Panc1 (cell line): ENCODE measurements at regions not wholly inside any gene's neighbourhood (a gene's known extent, or its start where the extent isn't known, plus 50 kb on each side); places are given as distances from the start of the nearest gene placed in this dataset.

ENCODE experiments used
- ATAC-seq: fragments of 200-7000 bp; cut with Tn5 transposase; 2 replicates; pipeline ENCODE4 v1.9.1; 2020; ENCODE audit warnings: mild to moderate bottlenecking, moderate library complexity
- BruUV-seq: library from RNA; stranded (reverse); fragments of 400-500 nt; replicated peaks from 2 replicates; lab custom pipeline; 2021; lab: Mats Ljungman, UMichigan
- CTCF ChIA-PET: fragments of 300-600 bp; sonication (Branson Sonifier 250); formaldehyde crosslinking; loops from one replicate; lab custom pipeline; 2022; ENCODE audit warnings: antibody characterized with exemption; lab: Charles Lee
- POLR2A ChIA-PET: fragments of 300-600 bp; sonication (Branson Sonifier 250); formaldehyde crosslinking; loops from one replicate; lab custom pipeline; 2022; ENCODE audit warnings: antibody characterized with exemption; lab: Charles Lee
- DNase-seq: peaks from one replicate; pipeline ENCODE4 v3.0.0-alpha.2; 2010; ENCODE audit warnings: low read depth, low spot score
- H3K27ac ChIP-seq: 2 replicates; pipeline ENCODE4 v1.5.1; 2011; ENCODE audit warnings: mild to moderate bottlenecking, low read length, inconsistent platforms
- H3K27me3 ChIP-seq: fragments of 200-500 bp; sonication (Bioruptor generic); 2 replicates; pipeline ENCODE4 v1.6.0; 2014; ENCODE audit warnings: low read length, inconsistent platforms; ENCODE audit not compliant: control insufficient read depth, insufficient read depth
- H3K36me3 ChIP-seq: fragments of 200-500 bp; sonication (Bioruptor generic); 2 replicates; pipeline ENCODE4 v1.5.1; 2014; ENCODE audit warnings: inconsistent platforms, mild to moderate bottlenecking, low read length, moderate library complexity; ENCODE audit not compliant: control insufficient read depth, insufficient read depth
- H3K4me1 ChIP-seq: 2 replicates; pipeline ENCODE4 v1.5.1; 2011; ENCODE audit warnings: inconsistent platforms, mild to moderate bottlenecking, low read length, moderate library complexity; ENCODE audit not compliant: control insufficient read depth, insufficient read depth
- H3K4me3 ChIP-seq, 2 experiments: 2 replicates each; pipeline ENCODE4 v1.5.1; 2011 to 2012; ENCODE audit warnings: low read depth in 2 of 2, low read length in 2 of 2, mild to moderate bottlenecking in 2 of 2, inconsistent platforms in 1 of 2, moderate library complexity in 1 of 2
- H3K9me3 ChIP-seq: fragments of 200-500 bp; sonication (Bioruptor generic); 2 replicates; pipeline ENCODE4 v1.5.1; 2014; ENCODE audit warnings: low read depth, mild to moderate bottlenecking, inconsistent platforms, low read length, moderate library complexity; ENCODE audit not compliant: control insufficient read depth, insufficient read depth
- CTCF ChIP-seq: fragments of 450-650 bp; IDR thresholded peaks from 2 replicates; pipeline ENCODE4 v1.5.1; 2017; ENCODE audit warnings: mild to moderate bottlenecking
- POLR2AphosphoS5 ChIP-seq: IDR thresholded peaks from 2 replicates; pipeline ENCODE4 v1.6.1; 2012; ENCODE audit warnings: mild to moderate bottlenecking, low read depth, low read length, moderate library complexity
- REST ChIP-seq, 2 experiments: IDR thresholded peaks; 2 replicates each; pipeline ENCODE4 v1.6.1; 2011 to 2012; ENCODE audit warnings: low read depth in 2 of 2, control low read depth in 1 of 2, low read length in 1 of 2, mild to moderate bottlenecking in 1 of 2, moderate library complexity in 1 of 2; ENCODE audit not compliant: insufficient read depth in 1 of 2
- SIN3A ChIP-seq: IDR thresholded peaks from 2 replicates; pipeline ENCODE4 v1.6.1; 2012; ENCODE audit warnings: low read depth, mild to moderate bottlenecking, low read length, moderate library complexity, borderline replicate concordance; ENCODE audit not compliant: insufficient read depth
- TCF7L2 ChIP-seq: IDR thresholded peaks from 2 replicates; pipeline ENCODE4 v1.6.1; 2011; ENCODE audit warnings: mild to moderate bottlenecking, low read depth, low read length, inconsistent platforms
- in situ Hi-C: cut with HindIII; loops from 2 replicates; pipeline ENCODE4 v1.10.0; 2016; ENCODE audit warnings: low sequenced_read_pairs, low pct_unique_long_range_greater_than_20kb
- intact Hi-C: fragments of 100-400 bp; cut with micrococcal nuclease; formaldehyde crosslinking; loops from one replicate; pipeline ENCODE4 v1.10.0; 2022; ENCODE audit not compliant: unreplicated experiment

GRCh38 chr4:126180642-126181041 is 865.9 kb downstream of the FAT4 start:
- BruUV-seq: no TSS peak
- ATAC-seq (no peak), DNase-seq (no peak)
- in situ Hi-C loops (no loop called here), intact Hi-C loops (no loop called here)
- no peak overlapping the region for H3K27ac ChIP-seq
- TF ChIP-seq REST (IDR thresholded peaks at IDR 0.05; ENCODE audit: insufficient read depth in 1 of 2, low read depth in 2 of 2, low read length in 1 of 2) (no peak), CTCF (no peak)
- ChIA-PET CTCF (no interaction called here), POLR2A (no interaction called here)
- no peaks in the 10 kb centered on the region for H3K4me1 ChIP-seq
- H3K27me3 ChIP-seq: no peaks in the 10 kb centered on the region
- no peak overlapping the region for H3K4me3 ChIP-seq
- H3K36me3 ChIP-seq: no peaks in the 10 kb centered on the region
- no peaks in the 10 kb centered on the region for H3K9me3 ChIP-seq

- TF ChIP-seq TCF7L2: no peak
- no peak for TF ChIP-seq POLR2AphosphoS5
- no peak for TF ChIP-seq CTCF
- TF ChIP-seq SIN3A: no peak
- no peak for TF ChIP-seq REST (IDR thresholded peaks at IDR 0.05; ENCODE audit: insufficient read depth in 1 of 2, low read depth in 2 of 2, low read length in 1 of 2)
- CTCF ChIA-PET: no interaction called here
- intact Hi-C loops: no loop called here
- no peak for DNase-seq
- H3K9me3 ChIP-seq: no peaks in the 10 kb centered on the region
- POLR2A ChIA-PET: no interaction called here
- ATAC-seq: no peak
- no TSS peak for BruUV-seq
- no peak overlapping the region for H3K4me3 ChIP-seq
- H3K27ac ChIP-seq: no peak overlapping the region
- no peaks in the 10 kb centered on the region for H3K36me3 ChIP-seq
- in situ Hi-C loops: no loop called here
- no peaks in the 10 kb centered on the region for H3K27me3 ChIP-seq
- H3K4me1 ChIP-seq: no peaks in the 10 kb centered on the region
Observed at GRCh38 chr4:126182336-126182735, 867.6 kb downstream of the FAT4 start.
